Cardiac fibroblast (primary cell): ENCODE measurements at regions not wholly inside any gene's neighbourhood (a gene's known extent, or its start where the extent isn't known, plus 50 kb on each side); places are given as distances from the start of the nearest gene placed in this dataset.

Experiments used
- DNase-seq, 2 donors: peaks; one replicate each; pipeline versions ENCODE4 v3.0.0 to v3.0.0-alpha.2; 2010; ENCODE audit warnings: low read depth in 2 of 2
- H3K4me3 ChIP-seq, 2 donors: replicated peaks in 1 of 2; 1 replicate in 1 of 2; 2 replicates in 1 of 2; pipeline ENCODE4 v1.5.1; 2011; ENCODE audit warnings: low read depth in 2 of 2, low read length in 2 of 2, mild to moderate bottlenecking in 2 of 2, moderate library complexity in 1 of 2
- CTCF ChIP-seq: IDR thresholded peaks from one replicate; pipeline ENCODE4 v1.5.1; 2011; ENCODE audit warnings: low read depth, mild to moderate bottlenecking, low read length, inconsistent platforms

GRCh38 chr5:27535031-27535557, 496.7 kb upstream of the CDH9 start:
- H3K4me3 ChIP-seq: no peak overlapping the region
- DNase-seq: no peak
- TF ChIP-seq CTCF: no peak

- H3K4me3 ChIP-seq: no peak overlapping the region
- TF ChIP-seq CTCF: no peak
- no peak for DNase-seq
These were observed 493.9 kb upstream of the CDH9 start for GRCh38 chr5:27532305-27532704.

- no peak overlapping the region for H3K4me3 ChIP-seq
- no peak for TF ChIP-seq CTCF
- DNase-seq: no peak
These were observed 486.1 kb upstream of the CDH9 start for GRCh38 chr5:27524515-27524914.

- DNase-seq: no peak
- TF ChIP-seq CTCF: no peak
- no peak overlapping the region for H3K4me3 ChIP-seq
These were observed 485.2 kb upstream of the CDH9 start for GRCh38 chr5:27523629-27524028.

GRCh38 chr5:27516437-27516836, 478.1 kb upstream of the CDH9 start:
- TF ChIP-seq CTCF: no peak
- H3K4me3 ChIP-seq: no peak overlapping the region
- no peak for DNase-seq

GRCh38 chr5:27511061-27511460, 472.7 kb upstream of the CDH9 start:
- no peak overlapping the region for H3K4me3 ChIP-seq
- DNase-seq: peak in 1 of 2 donors; percentile 3
- TF ChIP-seq CTCF: no peak

GRCh38 chr5:27503813-27504212, 465.4 kb upstream of the CDH9 start:
- DNase-seq: no peak
- no peak overlapping the region for H3K4me3 ChIP-seq
- TF ChIP-seq CTCF: no peak
